HCT116 (cell line): ENCODE measurements at regions not wholly inside any gene's neighbourhood (a gene's known extent, or its start where the extent isn't known, plus 50 kb on each side); places are given as distances from the start of the nearest gene placed in this dataset.

Source experiments
- ATAC-seq: fragments of 200-7000 bp; cut with Tn5 transposase; 2 replicates; pipeline ENCODE4 v1.9.1; 2020; ENCODE audit warnings: mild to moderate bottlenecking, moderate library complexity
- BruUV-seq: library from RNA; stranded (reverse); fragments of 400-500 nt; replicated peaks from 2 replicates; lab custom pipeline; 2021; lab: Mats Ljungman, UMichigan
- CTCF ChIA-PET: fragments of 300-600 bp; sonication (Branson Sonifier 250); formaldehyde crosslinking; loops from one replicate; lab custom pipeline; 2021; ENCODE audit warnings: antibody characterized with exemption; lab: Charles Lee
- POLR2A ChIA-PET: fragments of 300-600, 350-600 bp; sonication (Branson Sonifier 250); formaldehyde crosslinking; loops from one replicate; lab custom pipeline; 2021; ENCODE audit warnings: antibody characterized with exemption; lab: Charles Lee
- RAD21 ChIA-PET, 2 experiments: fragments of 300-600 bp; sonication (Branson Sonifier 250); formaldehyde crosslinking; loops; one replicate each; lab custom pipeline; 2023; ENCODE audit warnings: low total read pairs in 2 of 2; ENCODE audit not compliant: uncharacterized antibody in 2 of 2, unreplicated experiment in 2 of 2, low non-redundant PET in 1 of 2; lab: Charles Lee
- DNase-seq: peaks from one replicate; pipeline ENCODE4 v3.0.0-alpha.2; 2010; ENCODE audit warnings: low read depth, low spot score
- H2AFZ ChIP-seq: fragments of 200-600 bp; shearing (Covaris generic), sonication (generic); 2 replicates; pipeline ENCODE4 v1.6.1; 2017; ENCODE audit warnings: low read depth, mixed run types, mixed read lengths, antibody characterized with exemption, low read length; ENCODE audit not compliant: poor library complexity, severe bottlenecking
- H3K27ac ChIP-seq: 2 replicates; pipeline ENCODE4 v1.5.1; 2012; ENCODE audit warnings: low read depth, low read length
- H3K27me3 ChIP-seq: fragments of 200-600 bp; sonication (generic); 2 replicates; pipeline ENCODE4 v1.6.1; 2016; ENCODE audit warnings: mixed run types, low read length, mixed read lengths; ENCODE audit not compliant: insufficient read depth
- H3K36me3 ChIP-seq, 2 experiments: fragments of 200-500 bp in 1 of 2; fragments of 200-600 bp in 1 of 2; sonication (Bioruptor generic) in 1 of 2; sonication (generic) in 1 of 2; 2 replicates each; pipeline versions ENCODE4 v1.5.1 to v1.6.1; 2014 to 2016; ENCODE audit warnings: low read length in 2 of 2, inconsistent platforms in 1 of 2, mixed read lengths in 1 of 2, mixed run types in 1 of 2; ENCODE audit not compliant: insufficient read depth in 2 of 2, control insufficient read depth in 1 of 2
- H3K4me1 ChIP-seq, 2 experiments: fragments of 200-600 bp in 1 of 2; sonication (generic) in 1 of 2; 2 replicates each; pipeline versions ENCODE4 v1.5.1 to v1.6.1; 2012 to 2017; ENCODE audit warnings: low read length in 2 of 2, inconsistent platforms in 1 of 2, mild to moderate bottlenecking in 1 of 2, mixed read lengths in 1 of 2, mixed run types in 1 of 2, moderate library complexity in 1 of 2; ENCODE audit not compliant: insufficient read depth in 2 of 2, control insufficient read depth in 1 of 2
- H3K4me2 ChIP-seq: fragments of 200-600 bp; sonication (generic); 2 replicates; pipeline ENCODE4 v1.6.1; 2017; ENCODE audit warnings: mixed run types, low read length, mixed read lengths
- H3K4me3 ChIP-seq, 2 experiments: fragments of 200-600 bp in 1 of 2; sonication (generic) in 1 of 2; replicated peaks in 1 of 2; 2 replicates each; pipeline ENCODE4 v1.5.1; 2011 to 2016; ENCODE audit warnings: low read length in 2 of 2, control low read depth in 1 of 2, low read depth in 1 of 2, mild to moderate bottlenecking in 1 of 2, mixed read lengths in 1 of 2, mixed run types in 1 of 2
- H3K79me2 ChIP-seq: fragments of 200-600 bp; sonication (generic); 2 replicates; pipeline ENCODE4 v1.6.1; 2017; ENCODE audit warnings: mild to moderate bottlenecking, mixed run types, low read length, moderate library complexity, mixed read lengths; ENCODE audit not compliant: insufficient read depth
- H3K9ac ChIP-seq: fragments of 200-600 bp; sonication (generic); 2 replicates; pipeline ENCODE4 v1.6.1; 2016; ENCODE audit warnings: low read length, mixed read lengths
- H3K9me2 ChIP-seq: fragments of 200-600 bp; sonication (generic), shearing (Covaris generic); 2 replicates; pipeline ENCODE4 v1.6.1; 2017; ENCODE audit warnings: mixed run types, mild to moderate bottlenecking, moderate library complexity; ENCODE audit not compliant: insufficient read depth
- H3K9me3 ChIP-seq, 2 experiments: fragments of 200-500 bp in 1 of 2; fragments of 200-600 bp in 1 of 2; sonication (Bioruptor generic) in 1 of 2; sonication (generic) in 1 of 2; 2 replicates each; pipeline ENCODE4 v1.6.1; 2014 to 2017; ENCODE audit warnings: low read length in 2 of 2, mixed read lengths in 2 of 2, inconsistent platforms in 1 of 2, low read depth in 1 of 2, mild to moderate bottlenecking in 1 of 2, mixed run types in 1 of 2, moderate library complexity in 1 of 2; ENCODE audit not compliant: control insufficient read depth in 1 of 2, insufficient read depth in 1 of 2
- H4K20me1 ChIP-seq: fragments of 200-600 bp; sonication (generic), shearing (Covaris generic); 2 replicates; pipeline ENCODE4 v1.6.1; 2017; ENCODE audit warnings: mixed run types, mild to moderate bottlenecking, moderate library complexity; ENCODE audit not compliant: insufficient read depth
- EZH2phosphoT487 ChIP-seq: fragments of 200-600 bp; IDR thresholded peaks from 2 replicates; pipeline ENCODE4 v1.6.1; 2018; ENCODE audit warnings: antibody characterized with exemption, borderline replicate concordance
- JUND ChIP-seq: IDR thresholded peaks from 2 replicates; pipeline ENCODE4 v1.6.1; 2012
- MAX ChIP-seq: IDR thresholded peaks from 2 replicates; pipeline ENCODE4 v1.6.1; 2012
- POLR2A ChIP-seq: IDR thresholded peaks from 2 replicates; pipeline ENCODE4 v1.7.0; 2011; ENCODE audit warnings: borderline replicate concordance; ENCODE audit not compliant: insufficient read depth, insufficient read length; ENCODE audit errors: extremely low read depth
- POLR2AphosphoS5 ChIP-seq: IDR thresholded peaks from 2 replicates; pipeline ENCODE4 v1.6.1; 2011; ENCODE audit warnings: mild to moderate bottlenecking, low read depth, low read length, moderate library complexity
- REST ChIP-seq: IDR thresholded peaks from 2 replicates; pipeline ENCODE4 v1.6.1; 2012; ENCODE audit warnings: low read depth
- SP1 ChIP-seq: IDR thresholded peaks from 2 replicates; pipeline ENCODE4 v1.6.1; 2012; ENCODE audit warnings: low read depth
- TCF7L2 ChIP-seq: IDR thresholded peaks from 2 replicates; pipeline ENCODE4 v1.7.0; 2011; ENCODE audit warnings: borderline replicate concordance, inconsistent platforms; ENCODE audit not compliant: insufficient read depth, insufficient read length; ENCODE audit errors: extremely low read depth
- intact Hi-C: fragments of 100-400 bp; cut with micrococcal nuclease; formaldehyde crosslinking; loops from 2 replicates; pipeline ENCODE4 v1.10.0; 2022
- TF ChIP-seq, protein P1 (sequence below): IDR thresholded peaks from 2 replicates; pipeline ENCODE4 v1.6.1; 2011; ENCODE audit warnings: mild to moderate bottlenecking, low read length, moderate library complexity; ENCODE audit not compliant: insufficient replicate concordance; ENCODE audit errors: extremely low read depth

GRCh38 chr2:239687441-239687840, 286.6 kb upstream of the HDAC4 start:
- Histone ChIP-seq H3K9me3 (no peaks in the 10 kb centered on the region), H3K9ac (no peak overlapping the region), H3K36me3 (no peaks in the 10 kb centered on the region), H4K20me1 (no peaks in the 10 kb centered on the region), H3K27me3 (peaks cover 54% of the 10 kb centered on the region), H3K27ac (no peak overlapping the region), H3K4me1 (no peaks in the 10 kb centered on the region), H3K4me2 (no peak overlapping the region), H3K79me2 (no peaks in the 10 kb centered on the region), H2AFZ (no peak overlapping the region), H3K9me2 (no peaks in the 10 kb centered on the region), H3K4me3 (no peak overlapping the region)
- CTCF ChIA-PET: no interaction called here
- ATAC-seq (no peak), DNase-seq (no peak)
- RAD21 ChIA-PET: no interaction called here
- intact Hi-C loops: no loop called here
- no TSS peak for BruUV-seq
- POLR2A ChIA-PET: no interaction called here
- TF ChIP-seq SP1 (no peak), POLR2A (no peak), REST (no peak), POLR2AphosphoS5 (no peak), TCF7L2 (no peak), EZH2phosphoT487 (no peak), MAX (no peak), JUND (no peak)
- TF ChIP-seq, protein P1, sequence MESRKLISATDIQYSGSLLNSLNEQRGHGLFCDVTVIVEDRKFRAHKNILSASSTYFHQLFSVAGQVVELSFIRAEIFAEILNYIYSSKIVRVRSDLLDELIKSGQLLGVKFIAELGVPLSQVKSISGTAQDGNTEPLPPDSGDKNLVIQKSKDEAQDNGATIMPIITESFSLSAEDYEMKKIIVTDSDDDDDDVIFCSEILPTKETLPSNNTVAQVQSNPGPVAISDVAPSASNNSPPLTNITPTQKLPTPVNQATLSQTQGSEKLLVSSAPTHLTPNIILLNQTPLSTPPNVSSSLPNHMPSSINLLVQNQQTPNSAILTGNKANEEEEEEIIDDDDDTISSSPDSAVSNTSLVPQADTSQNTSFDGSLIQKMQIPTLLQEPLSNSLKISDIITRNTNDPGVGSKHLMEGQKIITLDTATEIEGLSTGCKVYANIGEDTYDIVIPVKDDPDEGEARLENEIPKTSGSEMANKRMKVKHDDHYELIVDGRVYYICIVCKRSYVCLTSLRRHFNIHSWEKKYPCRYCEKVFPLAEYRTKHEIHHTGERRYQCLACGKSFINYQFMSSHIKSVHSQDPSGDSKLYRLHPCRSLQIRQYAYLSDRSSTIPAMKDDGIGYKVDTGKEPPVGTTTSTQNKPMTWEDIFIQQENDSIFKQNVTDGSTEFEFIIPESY: no peak
